GM12878 (cell line): ENCODE measurements at regions not wholly inside any gene's neighbourhood (a gene's known extent, or its start where the extent isn't known, plus 50 kb on each side); places are given as distances from the start of the nearest gene placed in this dataset.
A peak's percentile ranks its signal among the peaks of the same experiment; 100 is the strongest.
"Not testable (repeated sequence)": the region's sequence is repeated elsewhere in the genome, so short reads cannot be mapped to it uniquely, and the experiment has no call there.

Experiments
- ATAC-seq: fragments of 200-7000 bp; cut with Tn5 transposase; 3 replicates; pipeline ENCODE4 v1.9.1; 2020; ENCODE audit warnings: mild to moderate bottlenecking, moderate library complexity
- BruUV-seq: library from RNA; stranded (reverse); fragments of 400-500 nt; replicated peaks from 2 replicates; lab custom pipeline; 2021; lab: Mats Ljungman, UMichigan
- CTCF ChIA-PET: fragments of 300-600 bp; sonication (Branson Sonifier 250); formaldehyde crosslinking; extraction: SDS; loops from one replicate; lab custom pipeline; 2021; ENCODE audit warnings: inconsistent platforms; lab: Yijun Ruan, JAX
- POLR2A ChIA-PET: fragments of 350-600 bp; formaldehyde crosslinking; extraction: SDS; loops from one replicate; lab custom pipeline; 2021; ENCODE audit warnings: inconsistent platforms; lab: Charles Lee
- RAD21 ChIA-PET: fragments of 300-600 bp; sonication (Branson Sonifier 250); formaldehyde crosslinking; loops from one replicate; lab custom pipeline; 2023; ENCODE audit warnings: antibody characterized with exemption; ENCODE audit not compliant: unreplicated experiment; lab: Charles Lee
- SMC1A ChIA-PET: fragments of 300-600 bp; sonication (Branson Sonifier 250); formaldehyde crosslinking; loops from one replicate; lab custom pipeline; 2023; ENCODE audit not compliant: unreplicated experiment, uncharacterized antibody; lab: Charles Lee
- DNase-seq: peaks from one replicate; pipeline ENCODE4 v3.0.0-alpha.2; 2011; ENCODE audit warnings: low read depth, low spot score
- FAIRE-seq: peaks from 3 replicates; lab custom pipeline; 2011; peaks lifted over from hg19 to GRCh38; lab: Jason Lieb, UNC
- H2AFZ ChIP-seq: 2 replicates; pipeline ENCODE4 v1.6.0; 2011; ENCODE audit warnings: low read depth, low read length, control low read depth; ENCODE audit not compliant: control insufficient read depth
- H3K27ac ChIP-seq: 2 replicates; pipeline ENCODE4 v1.5.1; 2011; ENCODE audit warnings: control low read depth; ENCODE audit not compliant: control insufficient read depth, insufficient read depth
- H3K27me3 ChIP-seq, 2 experiments: replicated peaks in 1 of 2; 2 replicates each; pipeline versions ENCODE4 v1.6.0 to v1.6.1; 2011; ENCODE audit warnings: low read length in 1 of 2; ENCODE audit not compliant: control insufficient read depth in 2 of 2, insufficient read depth in 2 of 2
- H3K36me3 ChIP-seq, 2 experiments: 2 replicates each; pipeline ENCODE4 v1.5.1; 2011; ENCODE audit warnings: low read length in 1 of 2; ENCODE audit not compliant: control insufficient read depth in 2 of 2, insufficient read depth in 2 of 2
- H3K4me1 ChIP-seq: 2 replicates; pipeline ENCODE4 v1.6.1; 2011; ENCODE audit warnings: mild to moderate bottlenecking, low read length, moderate library complexity, mixed read lengths; ENCODE audit not compliant: control insufficient read depth, insufficient read depth
- H3K4me2 ChIP-seq: 2 replicates; pipeline ENCODE4 v1.6.0; 2011; ENCODE audit warnings: control low read depth; ENCODE audit not compliant: control insufficient read depth, insufficient read depth
- H3K4me3 ChIP-seq: fragments of 200-600 bp; sonication (generic); 2 replicates; pipeline ENCODE4 v1.5.1; 2016
- H3K79me2 ChIP-seq: 2 replicates; pipeline ENCODE4 v1.6.0; 2011; ENCODE audit warnings: low read length; ENCODE audit not compliant: control insufficient read depth, insufficient read depth
- H3K9ac ChIP-seq: 2 replicates; pipeline ENCODE4 v1.8.0; 2011; ENCODE audit warnings: low read length, control low read depth, mixed read lengths; ENCODE audit not compliant: control insufficient read depth, insufficient read depth
- H3K9me3 ChIP-seq: replicated peaks from 3 replicates; pipeline ENCODE4 v1.5.1; 2011; ENCODE audit warnings: mild to moderate bottlenecking, low read length; ENCODE audit not compliant: control insufficient read depth, insufficient read depth
- H4K20me1 ChIP-seq: 2 replicates; pipeline ENCODE4 v1.6.0; 2011; ENCODE audit not compliant: control insufficient read depth, insufficient read depth
- ATF3 ChIP-seq: IDR thresholded peaks from 2 replicates; pipeline ENCODE4 v1.6.1; 2011; ENCODE audit warnings: low read depth, mild to moderate bottlenecking, low read length, moderate library complexity, borderline replicate concordance; ENCODE audit errors: extremely low read depth
- ATF7 ChIP-seq: fragments of 450-650 bp; IDR thresholded peaks from 2 replicates; pipeline ENCODE4 v1.6.1; 2016; ENCODE audit warnings: low read depth, mild to moderate bottlenecking
- CREM ChIP-seq: IDR thresholded peaks from 2 replicates; pipeline ENCODE4 v1.6.1; 2014; ENCODE audit warnings: antibody characterized with exemption, low read depth
- E4F1 ChIP-seq: fragments of 450-650 bp; IDR thresholded peaks from 2 replicates; pipeline ENCODE4 v1.6.1; 2018; ENCODE audit warnings: borderline replicate concordance, mild to moderate bottlenecking; ENCODE audit not compliant: partially characterized antibody
- HDAC6 ChIP-seq: fragments of 200-600 bp; sonication (generic); IDR thresholded peaks from one replicate; pipeline ENCODE4 v1.8.0; 2017; ENCODE audit warnings: antibody characterized with exemption; ENCODE audit not compliant: unreplicated experiment
- IKZF1 ChIP-seq: fragments of 450-650 bp; conservative IDR thresholded peaks from 2 replicates; pipeline ENCODE4 v1.6.1; 2017; ENCODE audit warnings: antibody characterized with exemption, mild to moderate bottlenecking
- PRDM15 ChIP-seq: fragments of 450-650 bp; formaldehyde crosslinking; IDR thresholded peaks from 2 replicates; pipeline ENCODE4 v1.4.0; 2020; ENCODE audit warnings: mild to moderate bottlenecking, moderate library complexity
- RELA ChIP-seq: fragments of 450-650 bp; IDR thresholded peaks from 2 replicates; pipeline ENCODE4 v1.8.0; 2014; ENCODE audit warnings: borderline replicate concordance; ENCODE audit not compliant: partially characterized antibody
- SPI1 ChIP-seq: IDR thresholded peaks from 2 replicates; pipeline ENCODE4 v1.6.1; 2011; ENCODE audit warnings: low read depth, mild to moderate bottlenecking, low read length, moderate library complexity, borderline replicate concordance; ENCODE audit not compliant: insufficient read depth
- TCF7 ChIP-seq: IDR thresholded peaks from 2 replicates; pipeline ENCODE4 v1.6.1; 2014; ENCODE audit warnings: antibody characterized with exemption, borderline replicate concordance
- WGBS: methylation state at CpG from one replicate; pipeline ENCODE4 v1.1.6; 2016; ENCODE audit warnings: low lambda C conversion rate; ENCODE audit not compliant: insufficient replicate concordance, insufficient coverage; ENCODE audit errors: missing lambda C conversion rate; 5-methylcytosine and 5-hydroxymethylcytosine counted together
- in situ Hi-C: fragments of 300-500 bp; cut with MboI; formaldehyde crosslinking; loops from 9 replicates; pipeline ENCODE4 v1.14.3; 2018; ENCODE audit warnings: mixed read lengths
- intact Hi-C: fragments of 100-400 bp; cut with micrococcal nuclease; formaldehyde crosslinking; loops from one replicate; pipeline ENCODE4 v1.14.2; 2022; ENCODE audit not compliant: unreplicated experiment

DNA sequence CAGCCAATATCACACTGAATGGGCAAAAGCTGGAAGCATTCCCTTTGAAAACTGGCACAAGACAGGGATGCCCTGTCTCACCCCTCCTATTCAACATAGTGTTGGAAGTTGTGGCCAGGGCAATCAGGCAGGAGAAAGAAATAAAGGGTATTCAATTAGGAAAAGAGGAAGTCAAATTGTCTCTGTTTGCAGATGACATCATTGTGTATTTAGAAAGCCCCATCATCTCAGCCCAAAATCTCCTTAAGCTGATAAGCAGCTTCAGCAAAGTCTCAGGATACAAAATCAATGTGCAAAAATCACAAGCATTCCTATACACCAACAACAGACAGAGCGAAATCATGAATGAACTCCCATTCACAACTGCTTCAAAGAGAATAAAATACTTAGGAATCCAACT is 223.2 kb downstream of the MEX3B start:
- H3K27ac ChIP-seq, H3K9me3 ChIP-seq, H3K4me2 ChIP-seq, H3K79me2 ChIP-seq, POLR2A ChIA-PET, H3K36me3 ChIP-seq, FAIRE-seq, RAD21 ChIA-PET, CTCF ChIA-PET, ATAC-seq, in situ Hi-C loops, SMC1A ChIA-PET, H3K9ac ChIP-seq, H3K27me3 ChIP-seq, H4K20me1 ChIP-seq, DNase-seq, BruUV-seq, H2AFZ ChIP-seq, intact Hi-C loops, H3K4me1 ChIP-seq, H3K4me3 ChIP-seq: not testable (repeated sequence)
- 53% methylated on average over 1 of the region's 1 CpG for WGBS
- 0 out of 2 replicates have a peak, but pooled peaks have one; percentile 14 for TF ChIP-seq SPI1
- TF ChIP-seq ATF7 = peak; percentile 37; the same call in 1 of the 2 replicates

DNA sequence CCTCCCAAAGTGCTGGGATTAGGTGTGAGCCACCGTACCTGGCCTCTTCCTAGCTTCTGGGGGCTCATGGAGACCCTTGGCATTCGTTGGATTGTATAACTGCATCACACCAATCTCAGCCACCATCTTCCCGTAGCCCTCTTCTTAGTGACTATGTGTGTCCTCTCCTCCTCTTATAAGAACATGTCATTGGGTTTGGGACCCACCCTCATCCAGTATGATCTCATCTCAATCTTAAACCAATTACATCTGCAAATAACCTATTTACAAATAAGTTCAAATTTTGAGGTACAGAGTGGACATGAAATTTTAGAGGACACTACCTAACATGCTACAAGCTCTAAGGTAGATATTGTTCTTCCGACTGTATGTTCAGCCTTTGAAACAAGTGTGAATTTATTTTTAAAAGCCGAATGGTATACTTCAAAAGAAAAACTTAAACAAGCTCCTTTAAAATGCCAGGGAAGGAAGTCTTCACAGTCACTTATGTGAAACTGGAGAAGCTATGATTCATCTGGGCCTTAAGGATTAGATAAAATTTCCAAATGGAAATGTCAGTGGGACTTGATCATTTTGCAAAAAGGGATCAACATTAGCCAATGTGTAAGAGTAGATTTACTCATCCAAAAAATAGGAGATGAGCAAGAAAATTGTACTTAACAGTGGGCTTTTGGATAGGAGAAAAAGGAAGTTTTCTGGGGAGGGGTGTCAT is 225.7 kb downstream of the MEX3B start:
- ChIA-PET RAD21 (no interaction called here), CTCF (interaction anchor here (0.6 to 1.5 kb wide), 2 partner anchors 10 to 14 kb away, joined by 4 to 5 read pairs; no protein-coding TSS in a partner anchor), POLR2A (no interaction called here), SMC1A (no interaction called here)
- Histone ChIP-seq H3K4me1 (no peaks in the 10 kb centered on the region), H4K20me1 (no peaks in the 10 kb centered on the region), H2AFZ (no peak overlapping the region), H3K4me2 (no peak overlapping the region), H3K27me3 (peaks cover 0 to 2% of the 10 kb centered on the region in 2 experiments; a peak in 1 of 4 replicates), H3K36me3 (no peaks in the 10 kb centered on the region), H3K4me3 (no peak overlapping the region), H3K9me3 (no peaks in the 10 kb centered on the region), H3K27ac (no peak overlapping the region), H3K9ac (no peak overlapping the region), H3K79me2 (no peaks in the 10 kb centered on the region)
- no peak for ATAC-seq
- in situ Hi-C loops (no loop called here), intact Hi-C loops (no loop called here)
- BruUV-seq = no TSS peak
- WGBS = 7% methylated on average over 5 of the region's 5 CpGs
- FAIRE-seq = no peak
- no peak for DNase-seq
- no peak for TF ChIP-seq TCF7
- TF ChIP-seq IKZF1 = no peak
- no peak for TF ChIP-seq PRDM15 (CRISPR knock-in tag)
- TF ChIP-seq E4F1 = no peak
- no peak for TF ChIP-seq ATF3
- TF ChIP-seq HDAC6 = no peak
- TF ChIP-seq CREM = no peak
- TF ChIP-seq RELA = no peak
